WTC11 (cell line): ENCODE measurements at regions not wholly inside any gene's neighbourhood (a gene's known extent, or its start where the extent isn't known, plus 50 kb on each side); places are given as distances from the start of the nearest gene placed in this dataset.
"Not testable (repeated sequence)": the region's sequence is repeated elsewhere in the genome, so short reads cannot be mapped to it uniquely, and the experiment has no call there.

Experiments used
- ESRRA ChIP-seq: sonication (generic); formaldehyde crosslinking; IDR thresholded peaks from 2 replicates; pipeline ENCODE4 v1.8.1; 2022; ENCODE audit warnings: mild to moderate bottlenecking, missing genetic modification reagents, borderline replicate concordance
- TF ChIP-seq, protein P1 (sequence below): fragments of 200-600 bp; IDR thresholded peaks from 2 replicates; pipeline ENCODE4 v1.8.0; 2022; ENCODE audit warnings: antibody characterized with exemption
- TF ChIP-seq, protein P2 (sequence below): sonication (generic); formaldehyde crosslinking; IDR thresholded peaks from 2 replicates; pipeline ENCODE4 v1.8.1; 2023; ENCODE audit warnings: mild to moderate bottlenecking, moderate library complexity, missing genetic modification reagents

DNA sequence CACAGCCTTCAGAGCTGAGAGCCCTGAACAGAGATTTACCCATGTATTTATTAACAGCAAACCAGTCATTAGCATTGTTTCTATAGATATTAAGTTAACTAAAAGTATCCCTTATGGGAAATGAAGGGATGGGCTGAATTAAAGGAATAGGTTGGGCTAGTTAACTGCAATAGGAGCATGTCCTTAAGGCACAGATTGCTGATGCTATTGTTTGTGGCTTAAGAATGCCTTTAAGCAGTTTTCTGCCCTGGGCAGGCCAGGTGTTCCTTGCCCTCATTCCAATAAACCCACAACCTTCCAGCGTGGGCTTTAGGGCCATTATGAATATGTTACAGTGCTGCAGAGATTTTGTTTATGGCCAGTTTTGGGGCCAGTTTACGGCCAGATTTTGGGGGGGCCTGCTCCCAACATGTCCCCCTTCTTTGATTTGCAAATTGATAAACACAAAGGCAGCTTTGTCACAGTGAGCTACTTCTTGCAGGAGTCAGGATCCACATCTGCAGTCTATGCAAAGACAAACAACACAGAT lies 61.2 kb upstream of the FMNL2 start:
- not testable (repeated sequence) for TF ChIP-seq ESRRA (CRISPR knock-in tag)
- TF ChIP-seq, protein P1, sequence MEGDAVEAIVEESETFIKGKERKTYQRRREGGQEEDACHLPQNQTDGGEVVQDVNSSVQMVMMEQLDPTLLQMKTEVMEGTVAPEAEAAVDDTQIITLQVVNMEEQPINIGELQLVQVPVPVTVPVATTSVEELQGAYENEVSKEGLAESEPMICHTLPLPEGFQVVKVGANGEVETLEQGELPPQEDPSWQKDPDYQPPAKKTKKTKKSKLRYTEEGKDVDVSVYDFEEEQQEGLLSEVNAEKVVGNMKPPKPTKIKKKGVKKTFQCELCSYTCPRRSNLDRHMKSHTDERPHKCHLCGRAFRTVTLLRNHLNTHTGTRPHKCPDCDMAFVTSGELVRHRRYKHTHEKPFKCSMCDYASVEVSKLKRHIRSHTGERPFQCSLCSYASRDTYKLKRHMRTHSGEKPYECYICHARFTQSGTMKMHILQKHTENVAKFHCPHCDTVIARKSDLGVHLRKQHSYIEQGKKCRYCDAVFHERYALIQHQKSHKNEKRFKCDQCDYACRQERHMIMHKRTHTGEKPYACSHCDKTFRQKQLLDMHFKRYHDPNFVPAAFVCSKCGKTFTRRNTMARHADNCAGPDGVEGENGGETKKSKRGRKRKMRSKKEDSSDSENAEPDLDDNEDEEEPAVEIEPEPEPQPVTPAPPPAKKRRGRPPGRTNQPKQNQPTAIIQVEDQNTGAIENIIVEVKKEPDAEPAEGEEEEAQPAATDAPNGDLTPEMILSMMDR = not testable (repeated sequence)
- TF ChIP-seq, protein P2, sequence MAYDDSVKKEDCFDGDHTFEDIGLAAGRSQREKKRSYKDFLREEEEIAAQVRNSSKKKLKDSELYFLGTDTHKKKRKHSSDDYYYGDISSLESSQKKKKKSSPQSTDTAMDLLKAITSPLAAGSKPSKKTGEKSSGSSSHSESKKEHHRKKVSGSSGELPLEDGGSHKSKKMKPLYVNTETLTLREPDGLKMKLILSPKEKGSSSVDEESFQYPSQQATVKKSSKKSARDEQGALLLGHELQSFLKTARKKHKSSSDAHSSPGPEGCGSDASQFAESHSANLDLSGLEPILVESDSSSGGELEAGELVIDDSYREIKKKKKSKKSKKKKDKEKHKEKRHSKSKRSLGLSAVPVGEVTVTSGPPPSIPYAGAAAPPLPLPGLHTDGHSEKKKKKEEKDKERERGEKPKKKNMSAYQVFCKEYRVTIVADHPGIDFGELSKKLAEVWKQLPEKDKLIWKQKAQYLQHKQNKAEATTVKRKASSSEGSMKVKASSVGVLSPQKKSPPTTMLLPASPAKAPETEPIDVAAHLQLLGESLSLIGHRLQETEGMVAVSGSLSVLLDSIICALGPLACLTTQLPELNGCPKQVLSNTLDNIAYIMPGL (CRISPR knock-in tag) = not testable (repeated sequence)
